ENCODE measurements at regions not wholly inside any gene's neighbourhood (a gene's known extent, or its start where the extent isn't known, plus 50 kb on each side); places are given as distances from the start of the nearest gene placed in this dataset.

GRCh38 chr5:24183981-24184380 lies 460.8 kb downstream of the CDH10 start:
- Histone ChIP-seq H3K4me3 (ENCODE audit: low read length in 3 of 3) (no peak overlapping the region), H3K27ac (ENCODE audit: low read depth in 2 of 2, low read length in 2 of 2) (no peak overlapping the region), H3K9ac (ENCODE audit: low read length in 3 of 3) (no peak overlapping the region), H3K27me3 (ENCODE audit: control insufficient read depth, insufficient read depth, low read length) (no peaks in the 10 kb centered on the region), H3K4me1 (ENCODE audit: control insufficient read depth in 2 of 3, insufficient read depth in 2 of 3, low read depth in 1 of 3, low read length in 3 of 3) (no peaks in the 10 kb centered on the region), H3K9me3 (ENCODE audit: control insufficient read depth in 2 of 3, insufficient read depth in 1 of 3, low read length in 3 of 3) (no peaks in the 10 kb centered on the region), H3K36me3 (ENCODE audit: control insufficient read depth in 2 of 3, insufficient read depth in 3 of 3, low read length in 3 of 3) (no peaks in the 10 kb centered on the region)
- DNase-seq = no peak
- intact Hi-C loops (cut with DNase I) = no loop called here
- no peak for FAIRE-seq
- TF ChIP-seq CTCF (IDR thresholded peaks at IDR 0.05; ENCODE audit: borderline replicate concordance, extremely low read depth, insufficient read depth) = no peak

- intact Hi-C loops (cut with DNase I) = no loop called here
- Histone ChIP-seq H3K27me3 (ENCODE audit: control insufficient read depth, insufficient read depth, low read length) (no peaks in the 10 kb centered on the region), H3K9me3 (ENCODE audit: control insufficient read depth in 2 of 3, insufficient read depth in 1 of 3, low read length in 3 of 3) (no peaks in the 10 kb centered on the region), H3K4me3 (ENCODE audit: low read length in 3 of 3) (no peak overlapping the region), H3K4me1 (ENCODE audit: control insufficient read depth in 2 of 3, insufficient read depth in 2 of 3, low read depth in 1 of 3, low read length in 3 of 3) (no peaks in the 10 kb centered on the region), H3K36me3 (ENCODE audit: control insufficient read depth in 2 of 3, insufficient read depth in 3 of 3, low read length in 3 of 3) (no peaks in the 10 kb centered on the region), H3K27ac (ENCODE audit: low read depth in 2 of 2, low read length in 2 of 2) (no peak overlapping the region), H3K9ac (ENCODE audit: low read length in 3 of 3) (no peak overlapping the region)
- DNase-seq (no peak), FAIRE-seq (no peak)
- no peak for TF ChIP-seq CTCF (IDR thresholded peaks at IDR 0.05; ENCODE audit: borderline replicate concordance, extremely low read depth, insufficient read depth)
These were observed 456.4 kb downstream of the CDH10 start for GRCh38 chr5:24188216-24188925.

- Histone ChIP-seq H3K36me3 (ENCODE audit: control insufficient read depth in 2 of 3, insufficient read depth in 3 of 3, low read length in 3 of 3) (no peaks in the 10 kb centered on the region), H3K27me3 (ENCODE audit: control insufficient read depth, insufficient read depth, low read length) (no peaks in the 10 kb centered on the region), H3K9me3 (ENCODE audit: control insufficient read depth in 2 of 3, insufficient read depth in 1 of 3, low read length in 3 of 3) (no peaks in the 10 kb centered on the region), H3K27ac (ENCODE audit: low read depth in 2 of 2, low read length in 2 of 2) (no peak overlapping the region), H3K4me3 (ENCODE audit: low read length in 3 of 3) (no peak overlapping the region), H3K9ac (ENCODE audit: low read length in 3 of 3) (no peak overlapping the region), H3K4me1 (ENCODE audit: control insufficient read depth in 2 of 3, insufficient read depth in 2 of 3, low read depth in 1 of 3, low read length in 3 of 3) (no peaks in the 10 kb centered on the region)
- FAIRE-seq (no peak), DNase-seq (no peak)
- TF ChIP-seq CTCF (IDR thresholded peaks at IDR 0.05; ENCODE audit: borderline replicate concordance, extremely low read depth, insufficient read depth) = no peak
- intact Hi-C loops (cut with DNase I) = no loop called here
These were observed 448.0 kb downstream of the CDH10 start for GRCh38 chr5:24196789-24197188.

- no peaks in the 10 kb centered on the region for H3K27me3 ChIP-seq (ENCODE audit: control insufficient read depth, insufficient read depth, low read length)
- H3K9ac ChIP-seq (ENCODE audit: low read length in 3 of 3) = no peak overlapping the region
- no peak overlapping the region for H3K4me3 ChIP-seq (ENCODE audit: low read length in 3 of 3)
- no peak for DNase-seq
- H3K4me1 ChIP-seq (ENCODE audit: control insufficient read depth in 2 of 3, insufficient read depth in 2 of 3, low read depth in 1 of 3, low read length in 3 of 3) = no peaks in the 10 kb centered on the region
- no peak for TF ChIP-seq CTCF (IDR thresholded peaks at IDR 0.05; ENCODE audit: borderline replicate concordance, extremely low read depth, insufficient read depth)
- no peaks in the 10 kb centered on the region for H3K36me3 ChIP-seq (ENCODE audit: control insufficient read depth in 2 of 3, insufficient read depth in 3 of 3, low read length in 3 of 3)
- peaks cover 0 to 2% (median 0%) of the 10 kb centered on the region in 3 donors for H3K9me3 ChIP-seq (ENCODE audit: control insufficient read depth in 2 of 3, insufficient read depth in 1 of 3, low read length in 3 of 3)
- no peak for FAIRE-seq
- H3K27ac ChIP-seq (ENCODE audit: low read depth in 2 of 2, low read length in 2 of 2) = no peak overlapping the region
- intact Hi-C loops (cut with DNase I) = no loop called here
These were observed 436.1 kb downstream of the CDH10 start for GRCh38 chr5:24208686-24209106.
